Activated CD4-positive, alpha-beta T cell treated with anti-CD3 and anti-CD28 coated beads, Interleukin-2, amount 10 ng/mL, durations not matched to agents 24 days and 14 days (primary cell): ENCODE measurements at regions not wholly inside any gene's neighbourhood (a gene's known extent, or its start where the extent isn't known, plus 50 kb on each side); places are given as distances from the start of the nearest gene placed in this dataset.

Experiments
- DNase-seq: peaks from one replicate; pipeline ENCODE4 v3.0.0; 2022
- H3K27ac Mint-ChIP-seq: one replicate; pipeline ENCODE4 v1.8.0; 2022; ENCODE audit warnings: mild to moderate bottlenecking, mixed read lengths
- H3K27me3 Mint-ChIP-seq: one replicate; pipeline ENCODE4 v1.8.0; 2022; ENCODE audit warnings: mixed read lengths
- H3K36me3 Mint-ChIP-seq: one replicate; pipeline ENCODE4 v1.8.0; 2022; ENCODE audit warnings: low read depth, mild to moderate bottlenecking, mixed read lengths
- H3K4me1 Mint-ChIP-seq: one replicate; pipeline ENCODE4 v1.8.0; 2021; ENCODE audit warnings: mixed read lengths
- H3K4me3 Mint-ChIP-seq: one replicate; pipeline ENCODE4 v1.8.0; 2022; ENCODE audit warnings: mild to moderate bottlenecking, moderate library complexity, mixed read lengths
- H3K9me3 Mint-ChIP-seq: one replicate; pipeline ENCODE4 v1.8.0; 2021; ENCODE audit warnings: mixed read lengths
- intact Hi-C: fragments of 100-400 bp; cut with micrococcal nuclease; formaldehyde crosslinking; loops from one replicate; pipeline ENCODE4 v1.15.1; 2023

DNA sequence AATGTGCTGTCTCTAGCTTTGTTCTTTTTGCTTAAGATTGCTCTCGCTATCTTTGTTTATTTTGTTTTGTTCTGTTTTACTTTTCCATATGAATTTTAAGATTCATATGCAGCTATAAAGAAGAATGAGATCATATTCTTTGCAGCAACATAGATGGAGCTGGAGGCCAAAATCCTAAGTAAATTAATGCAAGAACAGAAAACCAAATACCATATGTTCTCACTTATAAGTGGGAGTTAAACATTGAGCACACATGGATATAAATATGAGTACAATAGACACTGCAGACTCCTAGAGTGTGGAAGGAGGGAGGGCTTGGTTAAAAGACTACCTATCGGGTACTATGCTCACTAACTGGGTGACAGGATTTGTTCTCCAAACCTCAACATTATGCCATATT lies 237.8 kb downstream of the TRAM1L1 start:
- Mint-ChIP-seq H3K27me3 (no peaks in the 10 kb centered on the region), H3K27ac (no peak overlapping the region), H3K4me1 (no peaks in the 10 kb centered on the region), H3K36me3 (no peaks in the 10 kb centered on the region), H3K4me3 (no peak overlapping the region), H3K9me3 (no peaks in the 10 kb centered on the region)
- DNase-seq = no peak
- intact Hi-C loops = no loop called here

DNA sequence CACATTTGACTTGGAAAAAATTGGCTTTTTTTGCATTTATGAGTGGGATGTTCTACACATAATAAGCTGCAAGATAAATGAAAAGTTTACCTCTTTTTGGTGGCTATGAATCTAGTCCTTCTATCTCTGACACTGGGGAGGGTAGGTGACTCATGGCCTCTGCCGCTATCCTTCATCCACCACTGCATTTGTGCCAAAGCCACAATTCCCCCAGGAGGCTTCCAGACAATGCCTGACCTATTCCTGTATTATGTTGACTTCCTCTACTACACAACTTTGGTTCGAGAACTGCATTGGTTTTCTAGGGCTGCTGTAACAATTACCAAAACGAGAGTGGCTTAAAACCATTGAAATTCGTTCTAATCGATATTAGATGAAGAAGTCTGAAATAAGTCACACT lies 245.6 kb downstream of the TRAM1L1 start:
- Mint-ChIP-seq H3K27ac (no peak overlapping the region), H3K9me3 (no peaks in the 10 kb centered on the region), H3K27me3 (no peaks in the 10 kb centered on the region), H3K4me1 (no peaks in the 10 kb centered on the region), H3K4me3 (no peak overlapping the region), H3K36me3 (no peaks in the 10 kb centered on the region)
- no peak for DNase-seq
- intact Hi-C loops = no loop called here

DNA sequence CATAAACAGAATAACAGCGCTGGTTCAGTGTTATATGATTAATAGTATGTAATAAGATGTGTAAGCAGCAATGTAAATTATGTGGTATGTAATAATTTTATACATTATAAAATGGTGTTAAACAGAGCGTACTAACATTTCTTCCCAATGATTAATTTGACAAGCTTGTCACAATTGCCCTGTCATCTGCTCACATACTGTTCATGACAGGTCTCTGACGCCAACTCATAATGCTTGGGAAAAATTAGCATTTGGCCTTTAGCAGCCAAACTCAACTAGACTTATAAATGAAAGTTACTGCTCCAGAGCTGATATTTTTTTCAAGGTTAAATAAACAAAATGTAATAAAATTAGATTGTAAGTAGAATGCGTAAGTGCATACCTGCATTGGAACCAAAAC lies 246.8 kb downstream of the TRAM1L1 start:
- Mint-ChIP-seq H3K27me3 (no peaks in the 10 kb centered on the region), H3K4me1 (no peaks in the 10 kb centered on the region), H3K27ac (no peak overlapping the region), H3K9me3 (no peaks in the 10 kb centered on the region), H3K4me3 (no peak overlapping the region), H3K36me3 (no peaks in the 10 kb centered on the region)
- intact Hi-C loops = no loop called here
- no peak for DNase-seq

DNA sequence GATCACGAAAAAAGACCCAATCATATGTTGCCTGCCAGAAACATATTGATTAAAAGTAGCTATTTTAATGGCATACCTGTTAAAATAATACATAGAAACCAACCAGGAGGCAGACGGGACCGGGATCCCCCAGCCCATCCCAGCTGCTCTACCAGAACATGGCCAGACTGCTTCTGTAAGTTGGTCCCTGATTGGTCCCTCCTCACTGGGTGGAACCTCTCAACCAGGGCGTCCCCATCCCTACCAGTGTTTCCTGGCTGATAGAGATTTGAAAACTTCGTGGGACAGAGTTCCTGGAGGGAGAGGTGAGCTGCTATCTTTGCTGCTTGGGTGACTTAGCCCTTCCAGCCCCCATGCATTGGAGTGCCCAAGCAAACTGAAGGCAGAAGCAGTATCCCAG lies 256.2 kb downstream of the TRAM1L1 start:
- Mint-ChIP-seq H3K4me1 (no peaks in the 10 kb centered on the region), H3K9me3 (no peaks in the 10 kb centered on the region), H3K27ac (no peak overlapping the region), H3K27me3 (no peaks in the 10 kb centered on the region), H3K36me3 (no peaks in the 10 kb centered on the region), H3K4me3 (no peak overlapping the region)
- DNase-seq = no peak
- intact Hi-C loops = no loop called here

DNA sequence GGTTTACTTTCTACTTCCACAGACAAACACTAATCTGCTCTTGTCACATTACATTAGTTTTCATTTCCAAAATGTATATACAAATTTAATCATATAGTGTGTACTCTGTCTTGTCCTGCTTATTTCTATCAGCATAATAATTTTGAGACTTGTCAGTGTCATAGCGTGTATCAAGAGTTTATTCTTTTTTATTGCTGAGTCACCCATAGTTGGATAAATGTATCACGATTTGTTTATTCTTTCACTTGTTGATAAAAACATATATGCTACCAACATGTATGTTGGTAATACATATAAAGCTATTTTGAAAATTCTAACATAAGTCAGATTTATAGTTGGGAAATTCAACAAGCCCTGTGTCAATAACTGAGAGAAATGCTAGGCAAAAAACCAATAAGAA lies 261.2 kb downstream of the TRAM1L1 start:
- Mint-ChIP-seq H3K36me3 (no peaks in the 10 kb centered on the region), H3K4me3 (no peak overlapping the region), H3K4me1 (no peaks in the 10 kb centered on the region), H3K9me3 (no peaks in the 10 kb centered on the region), H3K27ac (no peak overlapping the region), H3K27me3 (no peaks in the 10 kb centered on the region)
- no peak for DNase-seq
- intact Hi-C loops = no loop called here

DNA sequence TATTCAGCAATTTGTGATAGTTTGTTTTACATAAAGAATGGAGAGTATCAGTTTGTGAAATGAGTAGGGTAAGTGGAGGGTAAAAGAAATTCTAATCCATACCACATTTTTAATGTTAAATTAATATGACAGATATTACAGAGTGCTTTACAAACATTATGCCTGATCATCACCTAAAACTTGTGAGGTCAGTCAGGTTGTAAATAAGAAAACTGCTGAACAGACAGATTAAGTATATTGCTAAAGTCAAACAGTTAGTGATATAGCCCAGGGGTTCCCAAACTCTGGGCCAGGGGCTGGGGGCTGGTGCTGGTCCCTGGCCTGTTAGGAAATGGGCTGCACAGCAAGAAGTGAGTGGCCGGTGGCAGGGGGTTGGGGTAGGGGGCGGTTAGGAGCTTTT lies 273.6 kb downstream of the TRAM1L1 start:
- Mint-ChIP-seq H3K36me3 (no peaks in the 10 kb centered on the region), H3K27me3 (no peaks in the 10 kb centered on the region), H3K27ac (no peak overlapping the region), H3K9me3 (no peaks in the 10 kb centered on the region), H3K4me1 (no peaks in the 10 kb centered on the region), H3K4me3 (no peak overlapping the region)
- no peak for DNase-seq
- intact Hi-C loops = no loop called here

DNA sequence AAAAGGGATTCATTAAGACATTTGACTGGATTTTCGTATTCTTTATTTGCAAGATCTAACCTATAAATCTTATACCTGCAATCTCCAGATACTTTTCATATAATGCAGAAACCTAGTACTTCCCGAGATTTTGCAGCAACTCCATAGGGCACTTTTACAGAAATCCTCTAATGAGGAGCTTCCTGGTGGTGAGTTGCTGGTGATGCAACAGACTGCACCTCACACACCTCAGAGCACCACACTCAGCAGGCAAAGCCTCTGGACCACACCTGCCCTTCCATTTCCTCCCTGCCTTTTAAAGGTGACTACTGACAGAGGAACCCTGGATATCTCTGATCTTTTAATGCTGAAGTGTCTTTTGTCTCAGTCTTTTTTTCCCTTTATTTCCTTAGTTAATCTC lies 289.4 kb downstream of the TRAM1L1 start:
- H3K36me3 Mint-ChIP-seq = no peaks in the 10 kb centered on the region
- H3K27me3 Mint-ChIP-seq = no peaks in the 10 kb centered on the region
- H3K27ac Mint-ChIP-seq = no peak overlapping the region
- H3K9me3 Mint-ChIP-seq = no peaks in the 10 kb centered on the region
- no peaks in the 10 kb centered on the region for H3K4me1 Mint-ChIP-seq
- intact Hi-C loops = no loop called here
- no peak overlapping the region for H3K4me3 Mint-ChIP-seq
- no peak for DNase-seq

DNA sequence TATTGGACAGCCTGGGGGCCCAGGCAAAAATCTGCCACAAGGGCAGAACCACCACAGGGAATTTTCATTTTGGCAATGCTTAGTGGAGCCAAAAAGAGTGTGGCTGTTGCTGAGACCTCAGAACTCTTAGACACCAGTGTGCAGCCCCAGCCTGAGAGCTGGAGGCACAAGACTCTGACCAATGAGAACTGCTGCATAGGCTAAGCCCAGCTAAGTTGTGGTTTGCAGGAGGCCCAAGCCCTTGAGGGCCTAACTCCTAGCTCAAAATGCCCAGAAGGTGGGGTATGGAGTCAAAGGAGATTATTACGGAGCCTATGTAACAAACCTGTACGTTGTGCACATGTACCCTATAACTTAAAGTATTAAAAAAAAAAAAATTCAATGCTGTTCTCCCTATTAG lies 296.7 kb downstream of the TRAM1L1 start:
- H3K27ac Mint-ChIP-seq = no peak overlapping the region
- H3K4me3 Mint-ChIP-seq = no peak overlapping the region

DNA sequence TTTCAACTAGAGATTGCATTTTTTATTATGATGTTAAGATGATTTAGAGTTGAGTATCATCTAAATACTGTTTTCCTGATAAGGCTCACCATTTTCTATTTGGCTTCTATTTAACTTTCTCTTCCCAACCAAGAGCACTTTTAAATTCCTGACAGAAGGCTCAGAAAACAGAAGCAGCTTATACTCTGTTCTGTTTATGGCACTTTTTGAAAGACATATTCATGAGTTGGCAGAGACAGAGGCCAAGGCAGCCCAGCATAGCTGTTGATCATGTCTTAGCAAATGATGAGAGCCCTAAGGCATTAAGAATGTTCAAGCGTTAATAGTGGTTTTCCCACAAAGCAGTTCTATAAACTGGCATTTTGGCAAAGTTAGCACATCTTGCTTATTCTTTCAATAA lies 330.3 kb downstream of the TRAM1L1 start:
- Mint-ChIP-seq H3K4me3 (no peak overlapping the region), H3K27me3 (no peaks in the 10 kb centered on the region), H3K4me1 (no peaks in the 10 kb centered on the region), H3K9me3 (no peaks in the 10 kb centered on the region), H3K36me3 (no peaks in the 10 kb centered on the region), H3K27ac (no peak overlapping the region)
- no peak for DNase-seq
- intact Hi-C loops = no loop called here

More for the DNA sequence above, 296.7 kb downstream of the TRAM1L1 start:
- H3K9me3 Mint-ChIP-seq = no peaks in the 10 kb centered on the region
- intact Hi-C loops = no loop called here
- H3K27me3 Mint-ChIP-seq = no peaks in the 10 kb centered on the region
- H3K4me1 Mint-ChIP-seq = no peaks in the 10 kb centered on the region
- DNase-seq = no peak
- H3K36me3 Mint-ChIP-seq = no peaks in the 10 kb centered on the region

DNA sequence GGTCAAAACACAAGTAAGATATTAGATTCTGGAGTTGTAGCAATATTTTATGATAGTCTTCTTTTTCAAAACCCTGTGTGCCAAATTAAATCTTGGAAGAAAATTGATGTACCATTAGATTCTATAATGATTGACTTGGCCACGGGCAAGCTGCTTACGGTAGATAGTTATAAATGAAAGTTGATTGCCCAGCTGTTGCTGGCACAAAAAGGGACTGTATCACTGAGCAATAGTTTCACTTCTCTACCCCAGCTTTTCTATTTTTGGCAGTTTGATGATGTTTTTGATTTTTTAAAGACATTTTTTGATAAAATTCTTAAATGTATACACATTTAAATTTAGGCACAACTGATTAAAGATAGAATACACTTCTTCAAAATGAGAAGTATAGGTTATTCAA lies 333.3 kb downstream of the TRAM1L1 start:
- H3K4me1 Mint-ChIP-seq = no peaks in the 10 kb centered on the region
- no peaks in the 10 kb centered on the region for H3K9me3 Mint-ChIP-seq
- DNase-seq = no peak
- H3K27ac Mint-ChIP-seq = no peak overlapping the region
- H3K27me3 Mint-ChIP-seq = no peaks in the 10 kb centered on the region
- no peaks in the 10 kb centered on the region for H3K36me3 Mint-ChIP-seq
- H3K4me3 Mint-ChIP-seq = no peak overlapping the region
- intact Hi-C loops = no loop called here

DNA sequence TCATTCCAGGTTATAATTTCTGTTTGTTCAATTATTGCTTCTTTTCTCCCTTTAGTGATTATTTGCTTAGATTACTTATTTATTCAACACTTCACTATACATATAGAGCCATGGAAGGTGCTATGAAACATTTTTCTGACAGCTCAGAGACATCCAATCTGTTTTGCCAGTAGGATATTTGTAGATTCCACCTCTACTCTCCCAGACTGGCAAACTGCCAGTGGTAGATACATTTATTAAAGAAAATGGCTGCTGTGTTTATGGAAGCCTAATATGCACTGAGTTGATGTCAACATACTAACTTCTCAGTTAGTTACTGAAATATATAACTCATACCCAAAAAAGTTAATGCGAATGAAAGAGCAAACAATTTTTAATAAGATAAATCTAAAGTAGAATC lies 348.6 kb downstream of the TRAM1L1 start:
- H3K36me3 Mint-ChIP-seq = no peaks in the 10 kb centered on the region
- no peak overlapping the region for H3K4me3 Mint-ChIP-seq
- no peaks in the 10 kb centered on the region for H3K9me3 Mint-ChIP-seq
- H3K27me3 Mint-ChIP-seq = no peaks in the 10 kb centered on the region
- no peak overlapping the region for H3K27ac Mint-ChIP-seq
- intact Hi-C loops = no loop called here
- no peaks in the 10 kb centered on the region for H3K4me1 Mint-ChIP-seq
- no peak for DNase-seq

DNA sequence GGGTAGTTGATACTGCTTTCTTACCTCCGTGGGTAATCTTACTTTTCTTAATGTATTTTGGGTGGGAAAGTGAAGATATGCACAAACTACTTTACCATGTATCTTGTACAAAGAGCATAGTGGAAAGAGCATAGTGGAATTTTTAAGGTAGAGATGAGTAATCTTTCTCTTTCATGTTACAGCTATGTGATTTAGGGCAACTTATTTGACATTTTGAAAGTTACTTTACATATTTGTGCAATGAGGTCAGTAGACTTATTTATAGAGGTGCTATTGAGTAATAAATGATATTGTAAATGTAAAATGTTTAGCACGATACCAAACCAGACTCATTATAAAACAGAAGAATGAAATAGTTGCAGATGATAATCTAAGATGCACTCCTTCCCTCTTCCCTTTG lies 351.2 kb downstream of the TRAM1L1 start:
- intact Hi-C loops = no loop called here
- H3K4me3 Mint-ChIP-seq = no peak overlapping the region
- no peaks in the 10 kb centered on the region for H3K27me3 Mint-ChIP-seq
- no peaks in the 10 kb centered on the region for H3K9me3 Mint-ChIP-seq
- H3K4me1 Mint-ChIP-seq = no peaks in the 10 kb centered on the region
- H3K36me3 Mint-ChIP-seq = no peaks in the 10 kb centered on the region
- no peak for DNase-seq
- no peak overlapping the region for H3K27ac Mint-ChIP-seq

DNA sequence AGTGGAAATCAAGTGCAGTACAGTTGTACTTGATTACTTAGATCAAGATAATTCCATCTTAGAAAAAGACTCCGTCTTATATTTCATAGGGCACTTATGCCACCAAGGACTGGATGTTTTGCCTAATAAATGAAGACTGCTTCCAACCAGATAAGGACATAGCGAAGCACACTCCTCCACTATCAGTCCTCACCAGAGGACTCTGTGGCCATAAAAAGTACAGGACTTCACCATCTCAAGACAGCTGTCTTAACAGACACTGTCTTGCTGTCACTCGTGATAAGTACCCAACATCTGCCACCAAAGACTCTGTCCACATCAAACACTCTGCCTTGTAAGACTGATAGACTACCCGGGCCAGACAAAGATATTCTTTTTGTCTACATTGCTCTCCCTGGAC lies 352.0 kb downstream of the TRAM1L1 start:
- H3K27me3 Mint-ChIP-seq = no peaks in the 10 kb centered on the region
- no peak overlapping the region for H3K4me3 Mint-ChIP-seq
- intact Hi-C loops = no loop called here
- H3K4me1 Mint-ChIP-seq = no peaks in the 10 kb centered on the region
- no peaks in the 10 kb centered on the region for H3K9me3 Mint-ChIP-seq
- H3K36me3 Mint-ChIP-seq = no peaks in the 10 kb centered on the region
- H3K27ac Mint-ChIP-seq = no peak overlapping the region
- DNase-seq = no peak

DNA sequence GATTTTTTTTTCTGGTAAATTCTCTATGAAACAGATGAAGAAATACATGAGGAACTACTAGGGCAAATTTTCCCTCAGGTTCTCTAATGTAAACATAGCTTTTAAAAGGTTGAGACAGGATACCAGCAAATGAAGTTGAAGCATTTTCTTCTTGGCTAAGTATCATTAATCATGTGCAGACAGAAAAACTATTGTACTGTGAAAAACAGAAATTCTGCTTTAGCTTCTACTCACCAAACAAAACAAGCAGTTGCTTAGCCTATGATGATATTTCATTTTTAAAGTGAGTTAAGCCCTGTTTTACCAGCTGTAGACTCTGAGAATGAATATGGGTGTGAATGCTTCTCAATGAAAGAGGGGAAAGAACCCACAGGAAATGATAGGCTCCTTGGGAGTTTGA lies 358.9 kb downstream of the TRAM1L1 start:
- no peaks in the 10 kb centered on the region for H3K36me3 Mint-ChIP-seq
- intact Hi-C loops = no loop called here
- H3K27ac Mint-ChIP-seq = no peak overlapping the region
- DNase-seq = no peak
- H3K27me3 Mint-ChIP-seq = no peaks in the 10 kb centered on the region
- H3K4me3 Mint-ChIP-seq = no peak overlapping the region
- H3K4me1 Mint-ChIP-seq = no peaks in the 10 kb centered on the region
- H3K9me3 Mint-ChIP-seq = no peaks in the 10 kb centered on the region

DNA sequence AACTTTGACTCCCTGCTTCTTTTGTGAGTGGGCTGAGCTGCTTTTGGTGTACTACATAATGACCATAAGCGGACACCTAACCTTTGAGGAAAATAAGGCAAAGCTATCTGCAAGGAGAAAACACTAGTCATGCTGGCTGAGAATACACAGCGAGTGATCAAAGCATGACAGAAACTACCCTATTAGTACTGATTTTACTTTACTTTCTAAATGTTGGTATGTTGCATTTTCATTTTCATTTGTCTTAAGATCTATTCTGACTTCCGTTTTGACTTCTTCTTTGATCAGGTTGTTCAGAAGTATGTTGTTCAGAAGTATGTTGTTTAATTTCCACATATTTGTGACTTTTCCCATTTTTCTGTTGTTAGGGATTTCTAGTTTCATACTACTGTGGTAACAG lies 361.1 kb downstream of the TRAM1L1 start:
- no peaks in the 10 kb centered on the region for H3K27me3 Mint-ChIP-seq
- H3K9me3 Mint-ChIP-seq = no peaks in the 10 kb centered on the region
- no peaks in the 10 kb centered on the region for H3K36me3 Mint-ChIP-seq
- H3K4me1 Mint-ChIP-seq = no peaks in the 10 kb centered on the region
- no peak overlapping the region for H3K4me3 Mint-ChIP-seq
- no peak overlapping the region for H3K27ac Mint-ChIP-seq
- intact Hi-C loops = no loop called here
- no peak for DNase-seq

DNA sequence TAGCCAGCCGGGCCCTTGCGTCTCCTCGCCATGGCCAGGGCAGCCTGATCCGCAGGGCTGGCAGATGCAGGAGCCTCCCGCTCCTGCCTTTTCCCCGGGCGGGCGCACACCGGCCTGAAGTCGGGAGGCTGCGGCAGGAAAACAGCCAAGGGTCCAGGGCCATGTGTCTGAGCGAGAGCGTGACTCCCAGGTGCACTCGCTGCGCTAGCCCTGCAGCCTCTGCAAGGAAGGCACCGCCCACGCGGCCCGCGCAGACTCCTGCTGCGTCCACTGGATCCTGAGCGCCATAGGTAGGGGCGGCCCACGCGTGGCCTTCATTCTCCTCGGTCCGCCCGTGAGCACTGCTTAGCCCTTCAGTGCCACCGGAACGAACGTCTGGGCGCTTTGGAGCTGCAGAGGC lies 379.9 kb downstream of the TRAM1L1 start:
- H3K4me3 Mint-ChIP-seq = no peak overlapping the region
- H3K27me3 Mint-ChIP-seq = no peaks in the 10 kb centered on the region
- no peak overlapping the region for H3K27ac Mint-ChIP-seq
- peaks cover 2% of the 10 kb centered on the region for H3K9me3 Mint-ChIP-seq
- H3K4me1 Mint-ChIP-seq = no peaks in the 10 kb centered on the region
- H3K36me3 Mint-ChIP-seq = no peaks in the 10 kb centered on the region
- intact Hi-C loops = no loop called here
- DNase-seq = no peak
